CD4-positive, CD25-positive, alpha-beta regulatory T cell (primary cell): ENCODE measurements at regions not wholly inside any gene's neighbourhood (a gene's known extent, or its start where the extent isn't known, plus 50 kb on each side); places are given as distances from the start of the nearest gene placed in this dataset.
"Not testable (repeated sequence)": the region's sequence is repeated elsewhere in the genome, so short reads cannot be mapped to it uniquely, and the experiment has no call there.

Experiments
- ATAC-seq, 2 donors: fragments of 150-1000 bp; cut with Tn5 transposase; one replicate each; pipeline ENCODE4 v1.10.0; 2021; ENCODE audit warnings: low read depth in 2 of 2, moderate number of reproducible peaks in 2 of 2, moderate library complexity in 1 of 2
- DNase-seq, 3 donors: peaks; one replicate each; pipeline versions ENCODE4 v3.0.0 to v3.0.0-alpha.2; 2012 to 2022; ENCODE audit warnings: mixed read lengths in 1 of 3
- H3K27ac ChIP-seq: one replicate; pipeline ENCODE4 v1.7.0; 2013; ENCODE audit warnings: mild to moderate bottlenecking, low read length; ENCODE audit not compliant: insufficient read depth, poor library complexity, severe bottlenecking
- H3K27me3 ChIP-seq: one replicate; pipeline ENCODE4 v1.7.0; 2013; ENCODE audit warnings: low read length; ENCODE audit not compliant: control insufficient read depth, insufficient read depth
- H3K36me3 ChIP-seq: one replicate; pipeline ENCODE4 v1.7.0; 2013; ENCODE audit warnings: mild to moderate bottlenecking, low read length, moderate library complexity; ENCODE audit not compliant: control insufficient read depth, insufficient read depth
- H3K4me1 ChIP-seq: 2 replicates; pipeline ENCODE4 v1.7.0; 2013; ENCODE audit warnings: mild to moderate bottlenecking, low read length; ENCODE audit not compliant: insufficient read depth, control insufficient read depth, poor library complexity, severe bottlenecking
- H3K4me3 ChIP-seq: one replicate; pipeline ENCODE4 v1.7.0; 2013; ENCODE audit warnings: low read depth, mild to moderate bottlenecking, low read length, moderate library complexity
- H3K9me3 ChIP-seq, 2 experiments: 1 replicate in 1 of 2; 2 replicates in 1 of 2; pipeline ENCODE4 v1.7.0; 2013; ENCODE audit warnings: low read length in 2 of 2, mild to moderate bottlenecking in 1 of 2, moderate library complexity in 1 of 2; ENCODE audit not compliant: control insufficient read depth in 2 of 2
- H3K27ac Mint-ChIP-seq, 3 donors: one replicate each; pipeline ENCODE4 v1.8.0; 2020 to 2022; ENCODE audit warnings: mild to moderate bottlenecking in 3 of 3, mixed read lengths in 3 of 3, moderate library complexity in 2 of 3
- H3K27me3 Mint-ChIP-seq: one replicate; pipeline ENCODE4 v1.8.0; 2022; ENCODE audit warnings: mild to moderate bottlenecking, mixed read lengths
- H3K36me3 Mint-ChIP-seq: one replicate; pipeline ENCODE4 v1.8.0; 2020; ENCODE audit warnings: mixed read lengths
- H3K4me1 Mint-ChIP-seq, 4 donors: one replicate each; pipeline ENCODE4 v1.8.0; 2020 to 2022; ENCODE audit warnings: mixed read lengths in 4 of 4, mild to moderate bottlenecking in 1 of 4
- H3K4me3 Mint-ChIP-seq, 4 donors: one replicate each; pipeline ENCODE4 v1.8.0; 2020 to 2022; ENCODE audit warnings: mild to moderate bottlenecking in 4 of 4, mixed read lengths in 4 of 4, moderate library complexity in 3 of 4
- H3K9me3 Mint-ChIP-seq, 7 donors: one replicate each; pipeline ENCODE4 v1.8.0; 2020 to 2022; ENCODE audit warnings: mixed read lengths in 7 of 7, mild to moderate bottlenecking in 3 of 7, moderate library complexity in 2 of 7

GRCh38 chr11:128040603-128041002 is 546.8 kb downstream of the ETS1 start:
- peaks cover 21 to 48% (median 39%) of the 10 kb centered on the region in 4 donors for H3K4me1 Mint-ChIP-seq
- peak overlapping the region; percentile 73 for H3K27ac ChIP-seq
- H3K27me3 ChIP-seq = no peaks in the 10 kb centered on the region
- H3K9me3 ChIP-seq = no peaks in the 10 kb centered on the region
- ATAC-seq = no peak
- H3K36me3 Mint-ChIP-seq = no peaks in the 10 kb centered on the region
- peak overlapping the region in 3 of 4 donors; percentile 5 to 44 (median 8) for H3K4me3 Mint-ChIP-seq
- H3K9me3 Mint-ChIP-seq = no peaks in the 10 kb centered on the region
- no peaks in the 10 kb centered on the region for H3K36me3 ChIP-seq
- H3K27ac Mint-ChIP-seq = peak overlapping the region; percentile 77 to 93 (median 80)
- H3K27me3 Mint-ChIP-seq = no peaks in the 10 kb centered on the region
- peak in 1 of 3 donors; percentile 9 for DNase-seq
- H3K4me3 ChIP-seq = peak overlapping the region; percentile 78
- peaks cover 72% of the 10 kb centered on the region for H3K4me1 ChIP-seq

DNA sequence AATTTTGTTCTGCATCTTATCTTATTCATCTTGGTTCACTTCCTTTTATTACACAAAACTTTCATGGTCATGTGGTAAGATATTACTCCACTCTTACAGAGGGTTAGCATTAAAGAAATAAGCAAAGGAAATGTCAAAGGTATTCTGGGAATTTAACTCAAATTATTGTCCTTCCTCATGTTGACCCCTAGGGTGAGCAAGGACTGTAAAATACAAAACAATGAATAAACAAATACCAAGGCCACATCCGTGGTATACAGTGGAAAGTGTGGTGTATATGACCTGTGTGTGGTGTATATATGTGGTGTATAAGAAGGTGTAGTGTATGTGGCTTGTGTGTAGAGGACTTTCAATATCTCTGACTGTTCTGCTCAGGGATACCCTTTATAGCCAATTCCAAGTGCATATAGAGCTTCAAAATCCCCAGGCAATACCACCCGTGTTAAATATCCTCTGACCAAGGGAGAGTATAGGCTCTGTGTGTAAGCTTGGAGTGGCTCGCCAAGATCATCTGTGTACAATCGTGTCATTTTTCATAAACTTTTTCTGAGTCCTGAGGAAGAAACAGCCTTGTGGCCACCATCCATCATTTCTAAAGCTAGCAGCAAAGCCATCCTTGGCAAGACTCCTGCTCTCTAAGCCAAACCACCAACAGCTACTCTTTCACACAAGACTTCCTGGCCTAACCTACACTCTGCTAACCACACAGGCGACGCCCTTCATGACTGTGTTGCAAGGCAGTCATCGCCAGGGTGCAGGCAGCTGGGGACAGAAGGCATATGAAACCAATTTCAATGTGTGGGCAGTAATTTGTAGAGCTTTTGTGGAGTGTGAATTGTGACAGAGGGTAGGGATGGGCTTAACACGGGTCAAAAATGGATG is 548.0 kb downstream of the ETS1 start:
- H3K4me3 ChIP-seq = peak overlapping the region; percentile 78
- H3K27me3 ChIP-seq = no peaks in the 10 kb centered on the region
- H3K4me3 Mint-ChIP-seq = peak overlapping the region in 2 of 4 donors; percentile 72 to 83
- H3K36me3 ChIP-seq = no peaks in the 10 kb centered on the region
- H3K4me1 ChIP-seq = peaks cover 70% of the 10 kb centered on the region
- no peaks in the 10 kb centered on the region for H3K9me3 Mint-ChIP-seq
- H3K27me3 Mint-ChIP-seq = no peaks in the 10 kb centered on the region
- ATAC-seq (peak; percentile 96 to 99), DNase-seq (peak; percentile 54 to 95 (median 77))
- H3K27ac ChIP-seq = peak overlapping the region; percentile 73
- H3K4me1 Mint-ChIP-seq = peaks cover 16 to 48% (median 36%) of the 10 kb centered on the region in 4 donors
- peak overlapping the region in 1 of 3 donors; percentile 85 for H3K27ac Mint-ChIP-seq
- no peaks in the 10 kb centered on the region for H3K36me3 Mint-ChIP-seq
- no peaks in the 10 kb centered on the region for H3K9me3 ChIP-seq

DNA sequence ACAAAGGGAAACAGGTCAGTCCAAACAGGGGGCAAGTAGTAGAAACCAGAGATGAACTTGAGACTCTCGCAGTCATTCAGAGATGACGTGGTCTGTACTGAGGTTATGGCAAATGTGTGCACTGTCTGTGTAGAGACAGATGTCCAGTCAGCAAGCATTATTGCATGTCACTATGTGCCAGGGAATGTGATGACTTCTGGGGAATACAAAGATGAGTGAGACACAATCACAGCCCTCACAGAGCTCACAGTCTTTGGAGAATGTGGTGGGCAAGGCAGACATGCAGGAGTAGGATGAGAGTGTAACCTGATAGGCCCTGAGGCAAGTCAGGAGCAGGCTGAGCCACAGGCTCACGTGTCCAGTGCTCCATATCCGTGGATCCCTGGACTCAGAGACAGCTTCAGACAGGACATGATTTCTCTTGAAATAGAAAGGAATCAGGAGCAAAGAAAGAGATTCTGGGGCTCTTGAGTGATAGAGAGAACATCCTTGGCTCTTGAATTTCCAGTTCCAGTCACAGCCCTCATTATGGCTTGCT is 550.7 kb downstream of the ETS1 start:
- Histone ChIP-seq H3K27ac (peak overlapping the region; percentile 73), H3K4me3 (peak overlapping the region; percentile 78), H3K36me3 (no peaks in the 10 kb centered on the region), H3K4me1 (peaks cover 65% of the 10 kb centered on the region), H3K27me3 (no peaks in the 10 kb centered on the region), H3K9me3 (no peaks in the 10 kb centered on the region)
- Mint-ChIP-seq H3K4me1 (peaks cover 13 to 41% (median 23%) of the 10 kb centered on the region in 4 donors), H3K27me3 (no peaks in the 10 kb centered on the region), H3K9me3 (no peaks in the 10 kb centered on the region), H3K27ac (no peak overlapping the region), H3K36me3 (no peaks in the 10 kb centered on the region), H3K4me3 (no peak overlapping the region)
- DNase-seq (peak in 1 of 3 donors; percentile 25), ATAC-seq (no peak)

GRCh38 chr11:128036006-128036405 is 551.4 kb downstream of the ETS1 start:
- H3K36me3 ChIP-seq = no peaks in the 10 kb centered on the region
- ATAC-seq (no peak), DNase-seq (peak in 2 of 3 donors; percentile 26 to 55)
- Mint-ChIP-seq H3K9me3 (no peaks in the 10 kb centered on the region), H3K27ac (no peak overlapping the region), H3K4me1 (peaks cover 17 to 44% (median 23%) of the 10 kb centered on the region in 4 donors), H3K27me3 (no peaks in the 10 kb centered on the region), H3K4me3 (no peak overlapping the region), H3K36me3 (no peaks in the 10 kb centered on the region)
- no peaks in the 10 kb centered on the region for H3K9me3 ChIP-seq
- peaks cover 65% of the 10 kb centered on the region for H3K4me1 ChIP-seq
- H3K27ac ChIP-seq = peak overlapping the region; percentile 73
- H3K4me3 ChIP-seq = peak overlapping the region; percentile 78
- H3K27me3 ChIP-seq = no peaks in the 10 kb centered on the region

- peak; percentile 59 to 87 (median 76) for DNase-seq
- peaks cover 21% of the 10 kb centered on the region for H3K4me1 ChIP-seq
- H3K9me3 Mint-ChIP-seq, H3K9me3 ChIP-seq, H3K36me3 Mint-ChIP-seq, H3K27me3 ChIP-seq, H3K4me1 Mint-ChIP-seq, H3K4me3 ChIP-seq, H3K36me3 ChIP-seq: not testable (repeated sequence)
- H3K27ac ChIP-seq = peak overlapping the region; percentile 8
- peak overlapping the region in 1 of 3 donors; percentile 7 for H3K27ac Mint-ChIP-seq
- peaks cover 17% of the 10 kb centered on the region for H3K27me3 Mint-ChIP-seq
- H3K4me3 Mint-ChIP-seq = peak overlapping the region in 1 of 4 donors; percentile 16
- ATAC-seq = peak; percentile 71 to 75
Measured at GRCh38 chr11:128031538-128032134, 555.7 kb downstream of the ETS1 start.

- H3K4me1 ChIP-seq = peaks cover 9% of the 10 kb centered on the region
- Mint-ChIP-seq H3K27me3 (peaks cover 17% of the 10 kb centered on the region), H3K9me3 (no peaks in the 10 kb centered on the region), H3K4me3 (no peak overlapping the region), H3K36me3 (no peaks in the 10 kb centered on the region), H3K4me1 (peaks cover 5 to 9% (median 6%) of the 10 kb centered on the region in 4 donors), H3K27ac (no peak overlapping the region)
- H3K27me3 ChIP-seq = peaks cover 11% of the 10 kb centered on the region
- DNase-seq = no peak
- H3K9me3 ChIP-seq = no peaks in the 10 kb centered on the region
- no peak overlapping the region for H3K4me3 ChIP-seq
- H3K36me3 ChIP-seq = no peaks in the 10 kb centered on the region
- no peak overlapping the region for H3K27ac ChIP-seq
- ATAC-seq = no peak
Measured at GRCh38 chr11:128029219-128029722, 558.1 kb downstream of the ETS1 start.

DNA sequence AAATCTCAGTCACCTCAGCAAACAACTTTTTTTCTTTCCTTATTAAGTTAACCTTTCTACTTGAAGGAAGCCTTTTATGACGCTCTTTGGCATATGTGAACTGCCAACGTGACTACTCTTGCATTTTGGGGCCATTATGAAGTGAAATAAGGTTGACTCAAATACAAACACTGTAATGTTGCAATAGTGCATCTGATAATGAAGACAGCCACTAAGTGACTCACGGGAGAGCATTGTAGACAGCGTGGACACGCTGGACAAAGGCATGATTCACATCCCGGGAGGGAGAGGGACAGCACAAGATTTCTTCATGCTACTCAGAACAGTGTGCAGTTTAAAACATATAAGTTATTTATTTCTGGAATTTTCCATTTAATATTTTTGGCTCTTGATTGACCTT is 560.8 kb downstream of the ETS1 start:
- H3K27me3 ChIP-seq = peaks cover 11% of the 10 kb centered on the region
- Mint-ChIP-seq H3K27me3 (peaks cover 17% of the 10 kb centered on the region), H3K36me3 (no peaks in the 10 kb centered on the region), H3K4me1 (peaks cover 2 to 9% (median 6%) of the 10 kb centered on the region in 4 donors), H3K27ac (no peak overlapping the region), H3K4me3 (no peak overlapping the region), H3K9me3 (no peaks in the 10 kb centered on the region)
- no peak for ATAC-seq
- H3K9me3 ChIP-seq = no peaks in the 10 kb centered on the region
- H3K27ac ChIP-seq = no peak overlapping the region
- H3K4me1 ChIP-seq = peaks cover 9% of the 10 kb centered on the region
- DNase-seq = no peak
- H3K36me3 ChIP-seq = no peaks in the 10 kb centered on the region
- H3K4me3 ChIP-seq = no peak overlapping the region
